GM12878 (cell line): ENCODE measurements at regions not wholly inside any gene's neighbourhood (a gene's known extent, or its start where the extent isn't known, plus 50 kb on each side); places are given as distances from the start of the nearest gene placed in this dataset.

Experiments used
- ATAC-seq: fragments of 200-7000 bp; cut with Tn5 transposase; 3 replicates; pipeline ENCODE4 v1.9.1; 2020; ENCODE audit warnings: mild to moderate bottlenecking, moderate library complexity
- BruUV-seq: library from RNA; stranded (reverse); fragments of 400-500 nt; replicated peaks from 2 replicates; lab custom pipeline; 2021; lab: Mats Ljungman, UMichigan
- CTCF ChIA-PET: fragments of 300-600 bp; sonication (Branson Sonifier 250); formaldehyde crosslinking; extraction: SDS; loops from one replicate; lab custom pipeline; 2021; ENCODE audit warnings: inconsistent platforms; lab: Yijun Ruan, JAX
- POLR2A ChIA-PET: fragments of 350-600 bp; formaldehyde crosslinking; extraction: SDS; loops from one replicate; lab custom pipeline; 2021; ENCODE audit warnings: inconsistent platforms; lab: Charles Lee
- RAD21 ChIA-PET: fragments of 300-600 bp; sonication (Branson Sonifier 250); formaldehyde crosslinking; loops from one replicate; lab custom pipeline; 2023; ENCODE audit warnings: antibody characterized with exemption; ENCODE audit not compliant: unreplicated experiment; lab: Charles Lee
- SMC1A ChIA-PET: fragments of 300-600 bp; sonication (Branson Sonifier 250); formaldehyde crosslinking; loops from one replicate; lab custom pipeline; 2023; ENCODE audit not compliant: unreplicated experiment, uncharacterized antibody; lab: Charles Lee
- DNase-seq: peaks from one replicate; pipeline ENCODE4 v3.0.0-alpha.2; 2011; ENCODE audit warnings: low read depth, low spot score
- FAIRE-seq: peaks from 3 replicates; lab custom pipeline; 2011; peaks lifted over from hg19 to GRCh38; lab: Jason Lieb, UNC
- H2AFZ ChIP-seq: 2 replicates; pipeline ENCODE4 v1.6.0; 2011; ENCODE audit warnings: low read depth, low read length, control low read depth; ENCODE audit not compliant: control insufficient read depth
- H3K27ac ChIP-seq: 2 replicates; pipeline ENCODE4 v1.5.1; 2011; ENCODE audit warnings: control low read depth; ENCODE audit not compliant: control insufficient read depth, insufficient read depth
- H3K27me3 ChIP-seq, 2 experiments: replicated peaks in 1 of 2; 2 replicates each; pipeline versions ENCODE4 v1.6.0 to v1.6.1; 2011; ENCODE audit warnings: low read length in 1 of 2; ENCODE audit not compliant: control insufficient read depth in 2 of 2, insufficient read depth in 2 of 2
- H3K36me3 ChIP-seq, 2 experiments: 2 replicates each; pipeline ENCODE4 v1.5.1; 2011; ENCODE audit warnings: low read length in 1 of 2; ENCODE audit not compliant: control insufficient read depth in 2 of 2, insufficient read depth in 2 of 2
- H3K4me1 ChIP-seq: 2 replicates; pipeline ENCODE4 v1.6.1; 2011; ENCODE audit warnings: mild to moderate bottlenecking, low read length, moderate library complexity, mixed read lengths; ENCODE audit not compliant: control insufficient read depth, insufficient read depth
- H3K4me2 ChIP-seq: 2 replicates; pipeline ENCODE4 v1.6.0; 2011; ENCODE audit warnings: control low read depth; ENCODE audit not compliant: control insufficient read depth, insufficient read depth
- H3K4me3 ChIP-seq: fragments of 200-600 bp; sonication (generic); 2 replicates; pipeline ENCODE4 v1.5.1; 2016
- H3K79me2 ChIP-seq: 2 replicates; pipeline ENCODE4 v1.6.0; 2011; ENCODE audit warnings: low read length; ENCODE audit not compliant: control insufficient read depth, insufficient read depth
- H3K9ac ChIP-seq: 2 replicates; pipeline ENCODE4 v1.8.0; 2011; ENCODE audit warnings: low read length, control low read depth, mixed read lengths; ENCODE audit not compliant: control insufficient read depth, insufficient read depth
- H3K9me3 ChIP-seq: replicated peaks from 3 replicates; pipeline ENCODE4 v1.5.1; 2011; ENCODE audit warnings: mild to moderate bottlenecking, low read length; ENCODE audit not compliant: control insufficient read depth, insufficient read depth
- H4K20me1 ChIP-seq: 2 replicates; pipeline ENCODE4 v1.6.0; 2011; ENCODE audit not compliant: control insufficient read depth, insufficient read depth
- CREM ChIP-seq: IDR thresholded peaks from 2 replicates; pipeline ENCODE4 v1.6.1; 2014; ENCODE audit warnings: antibody characterized with exemption, low read depth
- EED ChIP-seq: sonication (generic); IDR thresholded peaks from 2 replicates; pipeline ENCODE4 v1.6.1; 2016; ENCODE audit warnings: antibody characterized with exemption, low read depth
- HDGF ChIP-seq: fragments of 450-650 bp; IDR thresholded peaks from 2 replicates; pipeline ENCODE4 v1.6.1; 2016; ENCODE audit warnings: antibody characterized with exemption
- MEF2A ChIP-seq: IDR thresholded peaks from 2 replicates; pipeline ENCODE4 v1.6.1; 2011; ENCODE audit warnings: low read depth, mild to moderate bottlenecking, low read length, moderate library complexity; ENCODE audit not compliant: insufficient read depth
- MEF2B ChIP-seq: fragments of 450-650 bp; IDR thresholded peaks from 2 replicates; pipeline ENCODE4 v1.6.1; 2018; ENCODE audit warnings: mild to moderate bottlenecking, moderate library complexity; ENCODE audit not compliant: partially characterized antibody, poor library complexity, severe bottlenecking
- MTA2 ChIP-seq: fragments of 450-650 bp; IDR thresholded peaks from 2 replicates; pipeline ENCODE4 v1.6.1; 2016; ENCODE audit warnings: low read depth, mild to moderate bottlenecking, moderate library complexity
- MXI1 ChIP-seq: fragments of 150-350 bp; IDR thresholded peaks from 2 replicates; pipeline ENCODE4 v1.6.1; 2011; ENCODE audit warnings: low read depth, mild to moderate bottlenecking, inconsistent platforms, low read length, improper control_type of control experiment
- NFIC ChIP-seq: IDR thresholded peaks from 2 replicates; pipeline ENCODE4 v1.6.1; 2012; ENCODE audit warnings: low read depth, mild to moderate bottlenecking, inconsistent platforms, low read length, moderate library complexity
- POLR2AphosphoS2 ChIP-seq: IDR thresholded peaks from 2 replicates; pipeline ENCODE4 v1.6.1; 2011; ENCODE audit warnings: low read depth, mild to moderate bottlenecking, low read length, improper control_type of control experiment, moderate library complexity
- RAD21 ChIP-seq: IDR thresholded peaks from 2 replicates; pipeline ENCODE4 v1.6.1; 2011; ENCODE audit warnings: mild to moderate bottlenecking, low read depth, low read length, moderate library complexity; ENCODE audit not compliant: insufficient read depth
- SIN3A ChIP-seq: IDR thresholded peaks from 2 replicates; pipeline ENCODE4 v1.6.1; 2012; ENCODE audit warnings: low read depth, low read length, improper control_type of control experiment
- SP1 ChIP-seq: IDR thresholded peaks from one replicate; pipeline ENCODE4 v1.6.1; 2011; ENCODE audit warnings: low read depth, low read length
- SRF ChIP-seq, 2 experiments: IDR thresholded peaks; 2 replicates each; pipeline ENCODE4 v1.6.1; 2011; ENCODE audit warnings: low read depth in 2 of 2, low read length in 2 of 2, mild to moderate bottlenecking in 1 of 2, moderate library complexity in 1 of 2
- YBX1 ChIP-seq: fragments of 450-650 bp; IDR thresholded peaks from 2 replicates; pipeline ENCODE4 v1.6.1; 2016; ENCODE audit warnings: antibody characterized with exemption
- ZZZ3 ChIP-seq: IDR thresholded peaks from 2 replicates; pipeline ENCODE4 v1.6.1; 2011; ENCODE audit warnings: low read depth; ENCODE audit not compliant: control insufficient read depth, insufficient read length
- WGBS: methylation state at CpG from one replicate; pipeline ENCODE4 v1.1.6; 2016; ENCODE audit warnings: low lambda C conversion rate; ENCODE audit not compliant: insufficient replicate concordance, insufficient coverage; ENCODE audit errors: missing lambda C conversion rate; 5-methylcytosine and 5-hydroxymethylcytosine counted together
- in situ Hi-C: fragments of 300-500 bp; cut with MboI; formaldehyde crosslinking; loops from 9 replicates; pipeline ENCODE4 v1.14.3; 2018; ENCODE audit warnings: mixed read lengths
- intact Hi-C: fragments of 100-400 bp; cut with micrococcal nuclease; formaldehyde crosslinking; loops from one replicate; pipeline ENCODE4 v1.14.2; 2022; ENCODE audit not compliant: unreplicated experiment
- TF ChIP-seq, protein P1 (sequence below): fragments of 450-650 bp; conservative IDR thresholded peaks from 2 replicates; pipeline ENCODE4 v1.6.1; 2017; ENCODE audit warnings: mild to moderate bottlenecking, moderate library complexity
- TF ChIP-seq, protein P2 (sequence below): fragments of 450-650 bp; IDR thresholded peaks from 2 replicates; pipeline ENCODE4 v1.6.1; 2017; ENCODE audit warnings: antibody characterized with exemption, mild to moderate bottlenecking, moderate library complexity
- TF ChIP-seq, protein P3 (sequence below): IDR thresholded peaks from 2 replicates; pipeline ENCODE4 v1.6.1; 2011; ENCODE audit warnings: borderline replicate concordance, low read depth, mild to moderate bottlenecking, moderate library complexity, mixed read lengths, low read length; ENCODE audit not compliant: insufficient read depth; ENCODE audit errors: extremely low read length
- TF ChIP-seq, protein P4 (sequence below): IDR thresholded peaks from 2 replicates; pipeline ENCODE4 v1.6.1; 2012; ENCODE audit warnings: low read length, inconsistent platforms

DNA sequence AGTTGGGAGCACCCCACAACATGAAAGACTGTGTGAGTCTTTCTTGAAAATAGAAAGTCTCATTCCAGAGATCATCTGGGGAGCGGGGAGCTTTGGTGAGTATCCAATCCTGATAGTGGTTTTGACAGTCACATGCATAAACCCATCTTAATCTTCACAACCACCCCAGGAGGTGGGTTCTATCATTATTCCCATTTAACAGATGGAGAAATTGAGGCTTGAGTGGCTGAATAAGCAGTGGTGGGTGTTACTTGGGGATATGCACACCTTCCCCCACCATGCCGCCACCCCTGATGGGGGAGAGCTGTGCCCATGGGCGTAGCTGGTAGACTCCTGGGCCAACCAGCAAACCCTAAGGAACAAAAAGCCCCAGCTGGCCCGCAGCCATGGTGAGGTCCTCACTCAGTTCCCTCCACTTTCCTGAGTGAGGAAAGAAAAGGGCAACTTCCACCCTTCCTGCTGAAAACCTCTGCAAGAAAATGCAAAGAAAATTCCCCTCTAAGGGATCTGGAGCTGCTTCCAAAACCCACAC, 99.8 kb downstream of the SNX5 start:
- no peaks in the 10 kb centered on the region for H4K20me1 ChIP-seq
- ChIA-PET CTCF (interaction anchor here (0.9 to 1.9 kb wide), 2 partner anchors 10 to 12 kb away, joined by 3 to 5 read pairs; no protein-coding TSS in a partner anchor), SMC1A (interaction anchor here (0.7 kb wide), 1 partner anchor 144 kb away, joined by 3 read pairs; no protein-coding TSS in a partner anchor), RAD21 (no interaction called here), POLR2A (interaction anchor here (0.6 kb wide), 1 partner anchor 13 kb away, joined by 4 read pairs; no protein-coding TSS in a partner anchor)
- H3K9ac ChIP-seq: no peak overlapping the region
- no peaks in the 10 kb centered on the region; a peak in 1 of 4 replicates for H3K27me3 ChIP-seq
- H3K79me2 ChIP-seq: no peaks in the 10 kb centered on the region
- no peak for DNase-seq
- H3K4me1 ChIP-seq: peaks cover 8% of the 10 kb centered on the region; the same call in 1 of the 2 replicates
- H3K9me3 ChIP-seq: no peaks in the 10 kb centered on the region
- WGBS: 48% methylated on average over 4 of the region's 4 CpGs
- no peak for TF ChIP-seq HDGF
- no peak for TF ChIP-seq SRF (IDR thresholded peaks at IDR 0.05; ENCODE audit: low read depth in 2 of 2, low read length in 2 of 2)
- TF ChIP-seq NFIC: no peak
- no peak for TF ChIP-seq SP1
- TF ChIP-seq, protein P1, sequence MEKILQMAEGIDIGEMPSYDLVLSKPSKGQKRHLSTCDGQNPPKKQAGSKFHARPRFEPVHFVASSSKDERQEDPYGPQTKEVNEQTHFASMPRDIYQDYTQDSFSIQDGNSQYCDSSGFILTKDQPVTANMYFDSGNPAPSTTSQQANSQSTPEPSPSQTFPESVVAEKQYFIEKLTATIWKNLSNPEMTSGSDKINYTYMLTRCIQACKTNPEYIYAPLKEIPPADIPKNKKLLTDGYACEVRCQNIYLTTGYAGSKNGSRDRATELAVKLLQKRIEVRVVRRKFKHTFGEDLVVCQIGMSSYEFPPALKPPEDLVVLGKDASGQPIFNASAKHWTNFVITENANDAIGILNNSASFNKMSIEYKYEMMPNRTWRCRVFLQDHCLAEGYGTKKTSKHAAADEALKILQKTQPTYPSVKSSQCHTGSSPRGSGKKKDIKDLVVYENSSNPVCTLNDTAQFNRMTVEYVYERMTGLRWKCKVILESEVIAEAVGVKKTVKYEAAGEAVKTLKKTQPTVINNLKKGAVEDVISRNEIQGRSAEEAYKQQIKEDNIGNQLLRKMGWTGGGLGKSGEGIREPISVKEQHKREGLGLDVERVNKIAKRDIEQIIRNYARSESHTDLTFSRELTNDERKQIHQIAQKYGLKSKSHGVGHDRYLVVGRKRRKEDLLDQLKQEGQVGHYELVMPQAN: no peak
- no peak for TF ChIP-seq MXI1
- no peak for TF ChIP-seq RAD21
- TF ChIP-seq CREM: no peak
- no peak for TF ChIP-seq MEF2B
- no peak for TF ChIP-seq MEF2A
- no peak for TF ChIP-seq ZZZ3
- TF ChIP-seq SIN3A: no peak
- no peak for TF ChIP-seq POLR2AphosphoS2
- TF ChIP-seq, protein P2, sequence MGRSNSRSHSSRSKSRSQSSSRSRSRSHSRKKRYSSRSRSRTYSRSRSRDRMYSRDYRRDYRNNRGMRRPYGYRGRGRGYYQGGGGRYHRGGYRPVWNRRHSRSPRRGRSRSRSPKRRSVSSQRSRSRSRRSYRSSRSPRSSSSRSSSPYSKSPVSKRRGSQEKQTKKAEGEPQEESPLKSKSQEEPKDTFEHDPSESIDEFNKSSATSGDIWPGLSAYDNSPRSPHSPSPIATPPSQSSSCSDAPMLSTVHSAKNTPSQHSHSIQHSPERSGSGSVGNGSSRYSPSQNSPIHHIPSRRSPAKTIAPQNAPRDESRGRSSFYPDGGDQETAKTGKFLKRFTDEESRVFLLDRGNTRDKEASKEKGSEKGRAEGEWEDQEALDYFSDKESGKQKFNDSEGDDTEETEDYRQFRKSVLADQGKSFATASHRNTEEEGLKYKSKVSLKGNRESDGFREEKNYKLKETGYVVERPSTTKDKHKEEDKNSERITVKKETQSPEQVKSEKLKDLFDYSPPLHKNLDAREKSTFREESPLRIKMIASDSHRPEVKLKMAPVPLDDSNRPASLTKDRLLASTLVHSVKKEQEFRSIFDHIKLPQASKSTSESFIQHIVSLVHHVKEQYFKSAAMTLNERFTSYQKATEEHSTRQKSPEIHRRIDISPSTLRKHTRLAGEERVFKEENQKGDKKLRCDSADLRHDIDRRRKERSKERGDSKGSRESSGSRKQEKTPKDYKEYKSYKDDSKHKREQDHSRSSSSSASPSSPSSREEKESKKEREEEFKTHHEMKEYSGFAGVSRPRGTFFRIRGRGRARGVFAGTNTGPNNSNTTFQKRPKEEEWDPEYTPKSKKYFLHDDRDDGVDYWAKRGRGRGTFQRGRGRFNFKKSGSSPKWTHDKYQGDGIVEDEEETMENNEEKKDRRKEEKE: no peak
- no peak for TF ChIP-seq EED
- TF ChIP-seq MTA2: no peak
- TF ChIP-seq, protein P3, sequence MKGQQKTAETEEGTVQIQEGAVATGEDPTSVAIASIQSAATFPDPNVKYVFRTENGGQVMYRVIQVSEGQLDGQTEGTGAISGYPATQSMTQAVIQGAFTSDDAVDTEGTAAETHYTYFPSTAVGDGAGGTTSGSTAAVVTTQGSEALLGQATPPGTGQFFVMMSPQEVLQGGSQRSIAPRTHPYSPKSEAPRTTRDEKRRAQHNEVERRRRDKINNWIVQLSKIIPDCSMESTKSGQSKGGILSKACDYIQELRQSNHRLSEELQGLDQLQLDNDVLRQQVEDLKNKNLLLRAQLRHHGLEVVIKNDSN: no peak
- TF ChIP-seq YBX1: no peak
- TF ChIP-seq, protein P4, sequence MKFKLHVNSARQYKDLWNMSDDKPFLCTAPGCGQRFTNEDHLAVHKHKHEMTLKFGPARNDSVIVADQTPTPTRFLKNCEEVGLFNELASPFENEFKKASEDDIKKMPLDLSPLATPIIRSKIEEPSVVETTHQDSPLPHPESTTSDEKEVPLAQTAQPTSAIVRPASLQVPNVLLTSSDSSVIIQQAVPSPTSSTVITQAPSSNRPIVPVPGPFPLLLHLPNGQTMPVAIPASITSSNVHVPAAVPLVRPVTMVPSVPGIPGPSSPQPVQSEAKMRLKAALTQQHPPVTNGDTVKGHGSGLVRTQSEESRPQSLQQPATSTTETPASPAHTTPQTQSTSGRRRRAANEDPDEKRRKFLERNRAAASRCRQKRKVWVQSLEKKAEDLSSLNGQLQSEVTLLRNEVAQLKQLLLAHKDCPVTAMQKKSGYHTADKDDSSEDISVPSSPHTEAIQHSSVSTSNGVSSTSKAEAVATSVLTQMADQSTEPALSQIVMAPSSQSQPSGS: no peak
- in situ Hi-C loops (no loop called here), intact Hi-C loops (no loop called here)
- H3K36me3 ChIP-seq: no peaks in the 10 kb centered on the region
- H2AFZ ChIP-seq: no peak overlapping the region
- no peak for ATAC-seq
- no TSS peak for BruUV-seq
- no peak for FAIRE-seq
- no peak overlapping the region for H3K4me3 ChIP-seq
- H3K4me2 ChIP-seq: no peak overlapping the region
- H3K27ac ChIP-seq: no peak overlapping the region
